CD4-positive, alpha-beta memory T cell (primary cell): ENCODE measurements at regions not wholly inside any gene's neighbourhood (a gene's known extent, or its start where the extent isn't known, plus 50 kb on each side); places are given as distances from the start of the nearest gene placed in this dataset.
"Not testable (repeated sequence)": the region's sequence is repeated elsewhere in the genome, so short reads cannot be mapped to it uniquely, and the experiment has no call there.

Source experiments
- CTCF ChIA-PET: fragments of 350-600 bp; sonication (Branson Sonifier 250); formaldehyde crosslinking; loops from one replicate; lab custom pipeline; 2021; ENCODE audit warnings: inconsistent platforms; ENCODE audit not compliant: partially characterized antibody; lab: Charles Lee
- POLR2A ChIA-PET: fragments of 350-600 bp; sonication (Branson Sonifier 250); formaldehyde crosslinking; loops from one replicate; lab custom pipeline; 2021; ENCODE audit not compliant: partially characterized antibody; lab: Charles Lee
- DNase-seq, 5 donors: peaks; one replicate each; pipeline versions ENCODE4 v3.0.0 to v3.0.0-alpha.2; 2020 to 2022; ENCODE audit warnings: mixed read lengths in 1 of 5
- H3K27ac ChIP-seq: one replicate; pipeline ENCODE4 v1.7.0; 2013; ENCODE audit warnings: low read depth, low read length
- H3K27me3 ChIP-seq: 2 replicates; pipeline ENCODE4 v1.7.0; 2013; ENCODE audit warnings: mild to moderate bottlenecking, low read length, moderate library complexity; ENCODE audit not compliant: insufficient read depth
- H3K36me3 ChIP-seq: 2 replicates; pipeline ENCODE4 v1.7.0; 2013; ENCODE audit warnings: mild to moderate bottlenecking, low read length, moderate library complexity; ENCODE audit not compliant: insufficient read depth
- H3K4me1 ChIP-seq: 2 replicates; pipeline ENCODE4 v1.7.0; 2013; ENCODE audit warnings: mild to moderate bottlenecking, low read length, moderate library complexity; ENCODE audit not compliant: insufficient read depth
- H3K4me3 ChIP-seq, 2 donors: one replicate each; pipeline ENCODE4 v1.7.0; 2013; ENCODE audit warnings: low read length in 2 of 2, mild to moderate bottlenecking in 1 of 2
- H3K9me3 ChIP-seq, 2 donors: one replicate each; pipeline ENCODE4 v1.7.0; 2013; ENCODE audit warnings: low read length in 2 of 2, control low read depth in 1 of 2; ENCODE audit not compliant: control insufficient read depth in 1 of 2
- H3K27ac Mint-ChIP-seq, 7 donors: one replicate each; pipeline ENCODE4 v1.8.0; 2020 to 2021; ENCODE audit warnings: mixed read lengths in 7 of 7, mild to moderate bottlenecking in 6 of 7, inconsistent platforms in 3 of 7, moderate library complexity in 3 of 7
- H3K27me3 Mint-ChIP-seq, 2 donors: one replicate each; pipeline ENCODE4 v1.8.0; 2020 to 2021; ENCODE audit warnings: mixed read lengths in 2 of 2
- H3K36me3 Mint-ChIP-seq, 2 donors: one replicate each; pipeline ENCODE4 v1.8.0; 2020 to 2021; ENCODE audit warnings: mixed read lengths in 2 of 2, inconsistent platforms in 1 of 2, mild to moderate bottlenecking in 1 of 2
- H3K4me1 Mint-ChIP-seq, 4 donors: one replicate each; pipeline ENCODE4 v1.8.0; 2020 to 2021; ENCODE audit warnings: mixed read lengths in 4 of 4, mild to moderate bottlenecking in 1 of 4
- H3K4me3 Mint-ChIP-seq, 8 donors: one replicate each; pipeline ENCODE4 v1.8.0; 2020 to 2021; ENCODE audit warnings: mixed read lengths in 8 of 8, mild to moderate bottlenecking in 7 of 8, moderate library complexity in 6 of 8, inconsistent platforms in 3 of 8
- H3K9me3 Mint-ChIP-seq, 8 donors: one replicate each; pipeline ENCODE4 v1.8.0; 2020 to 2021; ENCODE audit warnings: mixed read lengths in 8 of 8, mild to moderate bottlenecking in 5 of 8, inconsistent platforms in 3 of 8, moderate library complexity in 1 of 8
- intact Hi-C: fragments of 100-400 bp; cut with micrococcal nuclease; formaldehyde crosslinking; loops from one replicate; pipeline ENCODE4 v1.15.1; 2023

DNA sequence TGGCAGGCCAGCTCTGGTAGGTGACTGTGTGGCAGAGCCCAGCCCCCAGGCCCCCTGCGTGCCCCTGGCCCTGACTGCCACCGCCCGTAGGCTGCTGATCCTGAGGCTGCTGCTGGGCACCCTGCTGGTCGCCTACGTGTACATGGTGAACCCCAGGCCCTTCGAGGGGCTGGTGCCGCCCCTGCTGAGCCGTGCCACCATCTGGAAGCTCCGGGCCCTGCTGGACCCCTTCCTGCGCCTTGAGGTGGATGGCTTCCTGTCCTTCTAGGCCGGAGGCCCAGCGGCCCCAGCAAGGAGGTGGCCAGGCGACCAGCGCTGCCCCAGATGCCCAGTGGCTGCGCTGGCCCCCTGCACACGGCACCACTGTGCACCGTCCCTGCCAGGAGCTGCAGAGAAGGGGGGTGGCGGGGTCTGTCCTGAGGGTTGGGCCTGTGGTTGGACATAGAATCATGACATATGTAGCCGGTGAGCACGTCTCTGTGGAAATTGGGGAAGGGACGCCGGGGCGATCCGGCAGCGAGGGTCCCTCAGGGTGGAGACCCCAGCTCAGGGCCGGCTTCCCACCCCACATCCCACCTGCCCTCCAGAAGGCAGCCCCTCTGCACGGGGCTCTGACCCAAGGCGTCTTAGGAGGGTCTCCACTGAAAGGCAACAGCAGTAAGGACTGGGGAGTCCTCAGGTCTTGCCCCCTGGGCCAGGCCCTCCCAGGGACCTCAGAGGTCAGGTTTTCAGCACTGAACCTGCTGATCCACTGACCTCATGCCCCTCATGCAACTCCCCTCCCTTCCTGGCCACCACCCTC lies 185.4 kb downstream of the IGLL1 start:
- Mint-ChIP-seq H3K27ac (no peak overlapping the region), H3K36me3 (no peaks in the 10 kb centered on the region), H3K27me3 (no peaks in the 10 kb centered on the region), H3K4me1 (no peaks in the 10 kb centered on the region), H3K4me3 (no peak overlapping the region), H3K9me3 (no peaks in the 10 kb centered on the region)
- Histone ChIP-seq H3K27ac (no peak overlapping the region), H3K4me3 (no peak overlapping the region), H3K9me3 (no peaks in the 10 kb centered on the region), H3K27me3 (no peaks in the 10 kb centered on the region), H3K36me3 (no peaks in the 10 kb centered on the region), H3K4me1 (no peaks in the 10 kb centered on the region)
- ChIA-PET POLR2A (no interaction called here), CTCF (interaction anchor here (1.2 kb wide), 1 partner anchor 9 kb away, joined by 5 read pairs; no protein-coding TSS in a partner anchor)
- intact Hi-C loops = no loop called here
- DNase-seq = no peak

DNA sequence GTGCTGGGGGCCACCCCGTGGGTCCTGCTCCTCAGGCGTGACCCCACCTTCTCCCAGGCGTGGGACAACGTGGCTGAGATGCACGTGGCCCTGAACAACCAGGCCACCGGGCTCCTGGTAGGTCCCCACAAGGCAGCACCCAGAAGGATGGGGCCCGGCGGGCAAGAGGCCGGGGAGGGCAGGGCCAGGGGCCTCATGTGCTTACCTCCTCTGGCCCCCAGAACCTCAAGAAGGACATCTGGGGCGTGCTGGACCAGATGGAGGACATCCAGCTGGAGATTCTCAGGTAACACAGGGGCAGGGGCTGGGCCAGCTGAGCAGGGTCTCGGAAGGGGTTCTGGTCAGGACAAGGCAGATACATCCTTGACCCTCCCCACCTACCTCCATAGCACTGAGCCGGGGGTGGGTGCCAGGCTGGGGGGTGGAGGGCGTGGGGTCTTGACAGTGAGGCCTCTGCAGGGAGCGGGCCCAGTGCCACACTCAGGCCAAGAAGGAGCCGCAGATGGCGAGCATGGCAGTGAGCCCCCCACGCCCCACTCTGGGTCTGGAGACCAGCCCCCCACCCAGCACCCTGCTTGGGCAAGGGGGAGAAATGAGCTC lies 186.3 kb downstream of the IGLL1 start:
- Histone ChIP-seq H3K9me3 (no peaks in the 10 kb centered on the region), H3K4me1 (no peaks in the 10 kb centered on the region), H3K27me3 (no peaks in the 10 kb centered on the region), H3K36me3 (no peaks in the 10 kb centered on the region), H3K4me3 (no peak overlapping the region), H3K27ac (no peak overlapping the region)
- Mint-ChIP-seq H3K9me3 (no peaks in the 10 kb centered on the region), H3K27ac (no peak overlapping the region), H3K4me3 (no peak overlapping the region), H3K27me3 (no peaks in the 10 kb centered on the region), H3K4me1 (no peaks in the 10 kb centered on the region), H3K36me3 (no peaks in the 10 kb centered on the region)
- no peak for DNase-seq
- intact Hi-C loops = no loop called here
- ChIA-PET CTCF (interaction anchor here (1.2 kb wide), 1 partner anchor 8 kb away, joined by 5 read pairs; no protein-coding TSS in a partner anchor), POLR2A (no interaction called here)

DNA sequence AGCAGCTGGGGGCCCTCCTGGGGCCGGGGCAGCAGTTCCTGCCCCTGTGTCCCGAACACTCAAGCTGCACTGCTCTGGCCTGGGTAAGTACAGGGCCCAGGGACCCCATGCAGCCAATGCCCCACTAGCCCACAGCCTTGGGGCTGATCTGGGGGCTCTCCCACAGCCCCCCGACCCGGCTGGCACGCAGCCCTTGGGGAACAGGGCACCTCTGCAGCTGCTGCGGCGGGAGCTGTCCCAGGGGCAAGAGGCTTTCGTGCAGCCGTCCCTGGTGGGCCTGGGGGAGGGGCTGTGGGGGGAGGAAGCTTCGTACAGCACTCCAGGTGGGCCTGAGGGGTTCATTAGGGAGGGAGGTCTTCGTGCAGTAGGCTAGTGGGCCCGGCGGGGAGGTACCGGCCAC lies 186.9 kb downstream of the IGLL1 start:
- POLR2A ChIA-PET, DNase-seq, intact Hi-C loops: not testable (repeated sequence)

DNA sequence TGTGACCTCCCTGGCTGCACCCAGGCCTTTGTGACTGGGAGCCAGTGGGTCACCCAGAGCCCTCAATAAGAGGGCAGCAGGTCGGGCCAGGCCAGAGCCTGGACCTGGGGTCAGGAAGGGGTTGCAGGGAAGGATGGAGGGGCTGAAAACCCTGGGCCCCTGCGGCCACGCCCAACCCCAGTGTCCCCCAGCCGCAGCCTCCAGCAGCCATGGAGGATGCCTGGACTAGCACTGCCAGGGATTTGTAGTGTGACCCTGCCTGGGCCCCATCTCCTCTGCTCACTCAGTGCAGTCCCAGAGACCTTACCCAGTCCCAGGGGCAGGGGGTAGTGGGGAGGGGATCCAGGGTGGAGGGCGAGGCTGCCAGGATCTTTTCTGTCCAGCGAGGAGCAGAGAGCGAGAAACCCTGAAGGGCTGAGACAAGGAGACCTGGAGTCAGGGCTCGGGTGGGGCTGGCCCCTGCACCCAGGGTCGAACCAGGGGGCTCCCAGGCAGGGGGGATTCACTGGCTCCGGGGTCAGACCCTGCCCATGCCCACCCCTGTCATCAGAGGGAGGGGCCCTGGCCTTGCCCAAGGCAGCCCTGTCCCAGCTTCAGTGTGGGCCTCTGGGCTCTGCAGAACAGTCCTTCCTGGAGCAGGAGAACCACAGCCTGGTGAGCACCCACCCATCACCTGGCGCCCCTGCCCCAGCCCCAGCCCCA lies 187.5 kb downstream of the IGLL1 start:
- Mint-ChIP-seq H3K27me3 (no peaks in the 10 kb centered on the region), H3K4me3 (no peak overlapping the region), H3K36me3 (no peaks in the 10 kb centered on the region), H3K27ac (no peak overlapping the region), H3K4me1 (no peaks in the 10 kb centered on the region), H3K9me3 (no peaks in the 10 kb centered on the region)
- POLR2A ChIA-PET = no interaction called here
- Histone ChIP-seq H3K27me3 (no peaks in the 10 kb centered on the region), H3K4me1 (no peaks in the 10 kb centered on the region), H3K4me3 (no peak overlapping the region), H3K9me3 (no peaks in the 10 kb centered on the region), H3K36me3 (no peaks in the 10 kb centered on the region), H3K27ac (no peak overlapping the region)
- DNase-seq = no peak
- intact Hi-C loops = no loop called here
- CTCF ChIA-PET = no interaction called here

More for the DNA sequence above, 186.9 kb downstream of the IGLL1 start:
- H3K27ac ChIP-seq, H3K4me1 ChIP-seq, H3K9me3 ChIP-seq, H3K4me3 ChIP-seq, H3K36me3 ChIP-seq, H3K36me3 Mint-ChIP-seq, H3K27me3 Mint-ChIP-seq, H3K27me3 ChIP-seq, CTCF ChIA-PET, H3K9me3 Mint-ChIP-seq, H3K4me3 Mint-ChIP-seq, H3K4me1 Mint-ChIP-seq, H3K27ac Mint-ChIP-seq: not testable (repeated sequence)

DNA sequence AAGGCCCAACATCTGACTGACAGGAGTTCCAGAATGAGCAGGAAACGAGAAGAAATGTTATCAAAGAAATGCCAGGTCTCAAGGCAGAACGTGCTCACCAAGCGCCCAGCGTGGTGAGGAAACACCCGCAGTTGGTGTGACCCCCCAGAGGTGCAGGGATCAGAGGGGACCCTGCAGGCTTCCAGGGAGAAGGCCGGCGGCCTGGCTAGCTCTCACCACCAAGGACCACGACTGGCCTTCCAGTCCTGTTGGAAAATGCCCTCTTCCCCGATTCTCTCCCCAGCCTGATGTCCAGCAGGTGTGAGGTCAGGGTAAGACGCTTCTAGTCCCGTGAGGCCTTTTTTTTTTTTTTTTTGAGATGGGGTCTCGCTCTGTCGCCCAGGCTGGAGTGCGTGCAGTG lies 189.1 kb downstream of the IGLL1 start:
- no peak overlapping the region for H3K27ac Mint-ChIP-seq
- ChIA-PET POLR2A (no interaction called here), CTCF (interaction anchor here (1.0 kb wide), 1 partner anchor 8 kb away, joined by 3 read pairs; no protein-coding TSS in a partner anchor)
- no peaks in the 10 kb centered on the region for H3K27me3 ChIP-seq
- DNase-seq = no peak
- H3K9me3 Mint-ChIP-seq = no peaks in the 10 kb centered on the region
- H3K27me3 Mint-ChIP-seq = peaks cover 0 to under 1% of the 10 kb centered on the region in 2 donors
- H3K4me1 ChIP-seq = peaks cover 2% of the 10 kb centered on the region
- no peaks in the 10 kb centered on the region for H3K36me3 Mint-ChIP-seq
- no peak overlapping the region for H3K27ac ChIP-seq
- no peaks in the 10 kb centered on the region for H3K9me3 ChIP-seq
- H3K4me1 Mint-ChIP-seq = no peaks in the 10 kb centered on the region
- H3K4me3 Mint-ChIP-seq = no peak overlapping the region
- no peak overlapping the region for H3K4me3 ChIP-seq
- H3K36me3 ChIP-seq = no peaks in the 10 kb centered on the region
- intact Hi-C loops = no loop called here

DNA sequence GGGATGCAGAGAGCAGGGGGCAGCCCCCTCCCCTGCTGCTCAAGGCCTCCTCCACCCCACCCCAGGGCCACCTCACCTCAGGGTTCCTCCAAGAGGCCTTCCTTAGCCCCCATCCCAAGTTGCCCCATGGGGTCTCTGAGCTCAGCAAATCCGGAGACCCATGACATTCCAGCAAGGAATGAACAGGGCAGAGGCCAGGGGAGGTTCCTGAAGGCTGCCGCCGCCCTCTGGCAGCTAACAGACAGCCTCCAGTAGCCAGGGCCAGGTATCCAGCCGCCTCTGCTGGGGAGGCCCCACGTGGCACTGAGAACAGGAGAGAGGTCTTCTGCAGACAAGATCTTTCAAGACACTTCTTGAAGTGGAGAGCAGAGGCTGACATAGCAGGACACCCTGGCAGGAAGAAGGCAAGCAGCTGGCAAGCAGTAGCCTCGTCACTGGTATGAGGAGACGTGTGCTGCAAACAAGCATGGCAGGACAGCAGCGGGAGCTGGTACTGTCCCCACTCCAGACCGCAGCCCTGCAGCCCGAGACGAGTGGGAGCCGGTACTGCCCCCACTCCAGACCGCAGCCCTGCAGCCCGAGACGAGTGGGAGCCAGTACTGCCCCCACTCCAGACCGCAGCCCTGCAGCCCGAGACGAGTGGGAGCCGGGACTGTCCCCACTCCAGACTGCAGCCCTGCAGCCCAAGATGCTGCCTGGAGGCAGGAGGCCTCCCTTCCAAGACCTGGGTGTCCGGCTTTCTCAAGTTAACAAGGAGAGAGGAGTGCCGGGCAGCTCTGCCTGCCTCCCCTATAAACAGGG lies 190.6 kb downstream of the IGLL1 start:
- Mint-ChIP-seq H3K4me3 (no peak overlapping the region), H3K27me3 (peaks cover 0 to 4% of the 10 kb centered on the region in 2 donors)
- CTCF ChIA-PET = no interaction called here

DNA sequence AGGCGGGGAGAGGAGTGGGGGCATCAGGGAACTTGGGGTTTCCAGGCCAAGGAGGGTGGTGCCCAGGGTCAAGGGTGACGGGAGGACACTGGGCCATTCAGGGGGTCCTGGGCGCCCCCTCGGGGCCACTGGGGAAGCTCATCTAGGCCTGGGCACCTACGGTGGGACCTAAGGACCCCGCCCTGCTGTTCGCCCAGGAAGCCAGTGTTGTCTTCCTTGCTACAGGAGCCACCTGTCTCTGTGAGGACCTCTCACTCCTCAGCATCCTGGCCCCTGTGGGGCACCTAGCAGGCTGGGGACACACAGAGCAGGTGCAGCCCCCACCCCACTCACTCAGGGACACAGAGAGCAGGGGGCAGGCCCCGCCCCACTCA lies 191.6 kb downstream of the IGLL1 start:
- CTCF ChIA-PET = no interaction called here
- H3K27ac Mint-ChIP-seq = no peak overlapping the region
- H3K27ac ChIP-seq = no peak overlapping the region
- no peaks in the 10 kb centered on the region for H3K36me3 ChIP-seq
- H3K36me3 Mint-ChIP-seq = no peaks in the 10 kb centered on the region
- H3K27me3 Mint-ChIP-seq = peaks cover 0 to 4% of the 10 kb centered on the region in 2 donors
- no peaks in the 10 kb centered on the region for H3K9me3 Mint-ChIP-seq
- H3K27me3 ChIP-seq = no peaks in the 10 kb centered on the region
- intact Hi-C loops = loop anchor here (5.0 to 10.0 kb wide), 2 partner anchors 104 to 149 kb away; no protein-coding TSS in a partner anchor
- no peaks in the 10 kb centered on the region for H3K4me1 Mint-ChIP-seq
- no peak overlapping the region for H3K4me3 Mint-ChIP-seq
- H3K9me3 ChIP-seq = no peaks in the 10 kb centered on the region
- no peak overlapping the region for H3K4me3 ChIP-seq
- POLR2A ChIA-PET = no interaction called here
- H3K4me1 ChIP-seq = peaks cover 4% of the 10 kb centered on the region
- DNase-seq = no peak

More for the DNA sequence above, 190.6 kb downstream of the IGLL1 start:
- Mint-ChIP-seq H3K4me1 (no peaks in the 10 kb centered on the region), H3K27ac (no peak overlapping the region), H3K36me3 (no peaks in the 10 kb centered on the region), H3K9me3 (no peaks in the 10 kb centered on the region)
- no peaks in the 10 kb centered on the region for H3K36me3 ChIP-seq
- DNase-seq = no peak
- H3K27ac ChIP-seq = no peak overlapping the region
- intact Hi-C loops = loop anchor here (5.0 to 10.0 kb wide), 2 partner anchors 105 to 148 kb away; no protein-coding TSS in a partner anchor
- H3K4me3 ChIP-seq = no peak overlapping the region
- peaks cover 4% of the 10 kb centered on the region for H3K4me1 ChIP-seq
- POLR2A ChIA-PET = no interaction called here
- no peaks in the 10 kb centered on the region for H3K27me3 ChIP-seq
- no peaks in the 10 kb centered on the region for H3K9me3 ChIP-seq
